GM23338 (cell line): ENCODE measurements at regions not wholly inside any gene's neighbourhood (a gene's known extent, or its start where the extent isn't known, plus 50 kb on each side); places are given as distances from the start of the nearest gene placed in this dataset.

ENCODE experiments used
- ATAC-seq: fragments of 200-7000 bp; cut with Tn5 transposase; 3 replicates; pipeline ENCODE4 v1.9.1; 2020
- DNase-seq: peaks from one replicate; pipeline ENCODE4 v3.0.0-alpha.2; 2015; ENCODE audit warnings: low spot score
- H2AFZ ChIP-seq: fragments of 200-600 bp; sonication (generic); 2 replicates; pipeline ENCODE4 v1.8.0; 2016; ENCODE audit warnings: antibody characterized with exemption, mild to moderate bottlenecking, moderate library complexity
- H3F3A ChIP-seq: fragments of 200-600 bp; sonication (generic); replicated peaks from 2 replicates; pipeline ENCODE4 v1.8.0; 2017; ENCODE audit warnings: antibody characterized with exemption, mixed run types, low read depth
- H3K27ac ChIP-seq: fragments of 200-600 bp; sonication (generic); 2 replicates; pipeline ENCODE4 v1.6.1; 2016; ENCODE audit warnings: low read depth
- H3K27me3 ChIP-seq: fragments of 200-600 bp; sonication (generic); 2 replicates; pipeline ENCODE4 v1.8.0; 2016; ENCODE audit warnings: mild to moderate bottlenecking, mixed run types, moderate library complexity; ENCODE audit not compliant: insufficient read depth
- H3K36me3 ChIP-seq: fragments of 200-600 bp; sonication (generic); 2 replicates; pipeline ENCODE4 v1.8.0; 2016; ENCODE audit warnings: mild to moderate bottlenecking; ENCODE audit not compliant: insufficient read depth
- H3K4me1 ChIP-seq: fragments of 200-600 bp; sonication (generic); 2 replicates; pipeline ENCODE4 v1.8.0; 2016; ENCODE audit warnings: mild to moderate bottlenecking, moderate library complexity; ENCODE audit not compliant: insufficient read depth
- H3K4me2 ChIP-seq: fragments of 200-600 bp; sonication (generic); 2 replicates; pipeline ENCODE4 v1.7.1; 2017; ENCODE audit warnings: mixed run types
- H3K4me3 ChIP-seq: fragments of 200-600 bp; sonication (generic); 2 replicates; pipeline ENCODE4 v1.6.1; 2016; ENCODE audit warnings: mixed run types
- H3K79me2 ChIP-seq: fragments of 200-600 bp; sonication (generic); replicated peaks from 2 replicates; pipeline ENCODE4 v1.8.0; 2017; ENCODE audit warnings: mild to moderate bottlenecking; ENCODE audit not compliant: insufficient read depth
- H3K9me2 ChIP-seq: fragments of 200-600 bp; sonication (generic); 2 replicates; pipeline ENCODE4 v1.8.0; 2017; ENCODE audit not compliant: insufficient read depth
- H4K20me1 ChIP-seq: fragments of 200-600 bp; sonication (generic); replicated peaks from 2 replicates; pipeline ENCODE4 v1.8.0; 2017; ENCODE audit warnings: mild to moderate bottlenecking; ENCODE audit not compliant: insufficient read depth
- H3K27ac Mint-ChIP-seq: 2 replicates; pipeline ENCODE4 v1.8.0; 2020; ENCODE audit warnings: inconsistent platforms, mild to moderate bottlenecking, moderate library complexity, mixed read lengths
- H3K27me3 Mint-ChIP-seq: 3 replicates; pipeline ENCODE4 v1.8.0; 2022; ENCODE audit warnings: low read depth, mild to moderate bottlenecking, moderate library complexity, mixed read lengths, inconsistent platforms; ENCODE audit not compliant: insufficient read depth, poor library complexity
- H3K36me3 Mint-ChIP-seq: 3 replicates; pipeline ENCODE4 v1.8.0; 2021; ENCODE audit warnings: low read depth, mild to moderate bottlenecking, inconsistent platforms, moderate library complexity, mixed read lengths
- H3K4me1 Mint-ChIP-seq: 3 replicates; pipeline ENCODE4 v1.8.0; 2020; ENCODE audit warnings: mild to moderate bottlenecking, inconsistent platforms, mixed read lengths
- H3K4me3 Mint-ChIP-seq: 3 replicates; pipeline ENCODE4 v1.8.0; 2021; ENCODE audit warnings: moderate library complexity, mild to moderate bottlenecking, inconsistent platforms, mixed read lengths
- H3K9me3 Mint-ChIP-seq: 3 replicates; pipeline ENCODE4 v1.8.0; 2020; ENCODE audit warnings: moderate library complexity, mild to moderate bottlenecking, inconsistent platforms, mixed read lengths
- CREB1 ChIP-seq: fragments of 250-450 bp; sonication (Bioruptor Pico); IDR thresholded peaks from 2 replicates; pipeline ENCODE4 v1.5.0; 2020; ENCODE audit warnings: low read depth, mild to moderate bottlenecking, moderate library complexity
- EZH2 ChIP-seq: fragments of 200-600 bp; sonication (generic); IDR thresholded peaks from one replicate; pipeline ENCODE4 v1.8.0; 2017; ENCODE audit warnings: antibody characterized with exemption, mild to moderate bottlenecking, low read depth; ENCODE audit not compliant: unreplicated experiment
- EZH2phosphoT487 ChIP-seq: fragments of 200-600 bp; sonication (generic); IDR thresholded peaks from one replicate; pipeline ENCODE4 v1.8.1; 2018; ENCODE audit warnings: antibody characterized with exemption; ENCODE audit not compliant: unreplicated experiment
- JUNB ChIP-seq: IDR thresholded peaks from one replicate; pipeline ENCODE4 v1.6.1; 2016; ENCODE audit warnings: antibody characterized with exemption; ENCODE audit not compliant: unreplicated experiment
- NANOG ChIP-seq: IDR thresholded peaks from 2 replicates; pipeline ENCODE4 v1.6.1; 2016; ENCODE audit warnings: antibody characterized with exemption, borderline replicate concordance
- POLR2AphosphoS5 ChIP-seq: IDR thresholded peaks from 2 replicates; pipeline ENCODE4 v1.6.1; 2016; ENCODE audit warnings: antibody characterized with exemption, low read depth
- STAT1 ChIP-seq: IDR thresholded peaks from one replicate; pipeline ENCODE4 v1.6.1; 2016; ENCODE audit warnings: antibody characterized with exemption; ENCODE audit not compliant: unreplicated experiment
- ZNF114 ChIP-seq: fragments of 250-450 bp; sonication (Bioruptor Pico); IDR thresholded peaks from 2 replicates; pipeline ENCODE4 v1.5.0; 2020; ENCODE audit warnings: mild to moderate bottlenecking, moderate library complexity
- ZNF331 ChIP-seq: fragments of 250-450 bp; sonication (Bioruptor Pico); IDR thresholded peaks from 2 replicates; pipeline ENCODE4 v1.5.0; 2020; ENCODE audit warnings: low read depth, mild to moderate bottlenecking, moderate library complexity
- TF ChIP-seq, protein P1 (sequence below): IDR thresholded peaks from one replicate; pipeline ENCODE4 v1.6.1; 2018; ENCODE audit warnings: antibody characterized with exemption; ENCODE audit not compliant: unreplicated experiment
- TF ChIP-seq, protein P2 (sequence below), 2 experiments: fragments of 200-600 bp in 1 of 2; sonication (generic) in 1 of 2; conservative IDR thresholded peaks; 2 replicates each; pipeline versions ENCODE4 v1.5.1 to v1.6.1; 2016 to 2017; ENCODE audit warnings: antibody characterized with exemption in 2 of 2, low read depth in 2 of 2, mild to moderate bottlenecking in 2 of 2, moderate library complexity in 1 of 2
- TF ChIP-seq, protein P3 (sequence below): fragments of 250-450 bp; sonication (Bioruptor Pico); IDR thresholded peaks from 2 replicates; pipeline ENCODE4 v1.5.0; 2020; ENCODE audit warnings: mild to moderate bottlenecking, moderate library complexity
- TF ChIP-seq, protein P4 (sequence below): IDR thresholded peaks from 2 replicates; pipeline ENCODE4 v1.6.1; 2016; ENCODE audit warnings: antibody characterized with exemption

DNA sequence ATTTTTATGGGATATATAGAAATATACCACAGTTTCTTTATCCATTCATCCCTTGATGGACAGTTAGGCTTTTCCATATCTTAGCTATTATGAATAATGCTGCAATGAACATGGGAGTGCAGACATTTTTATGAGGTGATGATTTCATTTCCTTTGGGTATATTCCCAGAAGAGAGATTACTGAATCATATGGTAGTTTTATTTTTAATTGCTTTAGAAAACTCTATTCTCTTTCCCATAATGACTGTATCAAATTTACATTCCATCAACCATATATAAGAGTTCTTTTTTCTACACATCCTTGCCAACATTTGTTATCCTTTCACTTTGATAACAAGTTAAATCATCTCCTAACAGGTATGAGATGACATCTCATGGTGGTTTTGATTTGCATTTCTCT lies 821.6 kb downstream of the TLE1 start:
- Mint-ChIP-seq H3K27me3 (no peaks in the 10 kb centered on the region), H3K4me3 (no peak overlapping the region), H3K36me3 (peaks cover 12% of the 10 kb centered on the region), H3K27ac (no peak overlapping the region), H3K9me3 (peaks cover 18% of the 10 kb centered on the region), H3K4me1 (no peaks in the 10 kb centered on the region)
- TF ChIP-seq CREB1 (CRISPR knock-in tag) (no peak), ZNF331 (CRISPR knock-in tag) (no peak), JUNB (no peak), STAT1 (no peak), EZH2 (no peak), EZH2phosphoT487 (no peak), NANOG (no peak), ZNF114 (CRISPR knock-in tag) (no peak), POLR2AphosphoS5 (no peak)
- TF ChIP-seq, protein P1, sequence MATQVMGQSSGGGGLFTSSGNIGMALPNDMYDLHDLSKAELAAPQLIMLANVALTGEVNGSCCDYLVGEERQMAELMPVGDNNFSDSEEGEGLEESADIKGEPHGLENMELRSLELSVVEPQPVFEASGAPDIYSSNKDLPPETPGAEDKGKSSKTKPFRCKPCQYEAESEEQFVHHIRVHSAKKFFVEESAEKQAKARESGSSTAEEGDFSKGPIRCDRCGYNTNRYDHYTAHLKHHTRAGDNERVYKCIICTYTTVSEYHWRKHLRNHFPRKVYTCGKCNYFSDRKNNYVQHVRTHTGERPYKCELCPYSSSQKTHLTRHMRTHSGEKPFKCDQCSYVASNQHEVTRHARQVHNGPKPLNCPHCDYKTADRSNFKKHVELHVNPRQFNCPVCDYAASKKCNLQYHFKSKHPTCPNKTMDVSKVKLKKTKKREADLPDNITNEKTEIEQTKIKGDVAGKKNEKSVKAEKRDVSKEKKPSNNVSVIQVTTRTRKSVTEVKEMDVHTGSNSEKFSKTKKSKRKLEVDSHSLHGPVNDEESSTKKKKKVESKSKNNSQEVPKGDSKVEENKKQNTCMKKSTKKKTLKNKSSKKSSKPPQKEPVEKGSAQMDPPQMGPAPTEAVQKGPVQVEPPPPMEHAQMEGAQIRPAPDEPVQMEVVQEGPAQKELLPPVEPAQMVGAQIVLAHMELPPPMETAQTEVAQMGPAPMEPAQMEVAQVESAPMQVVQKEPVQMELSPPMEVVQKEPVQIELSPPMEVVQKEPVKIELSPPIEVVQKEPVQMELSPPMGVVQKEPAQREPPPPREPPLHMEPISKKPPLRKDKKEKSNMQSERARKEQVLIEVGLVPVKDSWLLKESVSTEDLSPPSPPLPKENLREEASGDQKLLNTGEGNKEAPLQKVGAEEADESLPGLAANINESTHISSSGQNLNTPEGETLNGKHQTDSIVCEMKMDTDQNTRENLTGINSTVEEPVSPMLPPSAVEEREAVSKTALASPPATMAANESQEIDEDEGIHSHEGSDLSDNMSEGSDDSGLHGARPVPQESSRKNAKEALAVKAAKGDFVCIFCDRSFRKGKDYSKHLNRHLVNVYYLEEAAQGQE: no peak
- TF ChIP-seq, protein P2, sequence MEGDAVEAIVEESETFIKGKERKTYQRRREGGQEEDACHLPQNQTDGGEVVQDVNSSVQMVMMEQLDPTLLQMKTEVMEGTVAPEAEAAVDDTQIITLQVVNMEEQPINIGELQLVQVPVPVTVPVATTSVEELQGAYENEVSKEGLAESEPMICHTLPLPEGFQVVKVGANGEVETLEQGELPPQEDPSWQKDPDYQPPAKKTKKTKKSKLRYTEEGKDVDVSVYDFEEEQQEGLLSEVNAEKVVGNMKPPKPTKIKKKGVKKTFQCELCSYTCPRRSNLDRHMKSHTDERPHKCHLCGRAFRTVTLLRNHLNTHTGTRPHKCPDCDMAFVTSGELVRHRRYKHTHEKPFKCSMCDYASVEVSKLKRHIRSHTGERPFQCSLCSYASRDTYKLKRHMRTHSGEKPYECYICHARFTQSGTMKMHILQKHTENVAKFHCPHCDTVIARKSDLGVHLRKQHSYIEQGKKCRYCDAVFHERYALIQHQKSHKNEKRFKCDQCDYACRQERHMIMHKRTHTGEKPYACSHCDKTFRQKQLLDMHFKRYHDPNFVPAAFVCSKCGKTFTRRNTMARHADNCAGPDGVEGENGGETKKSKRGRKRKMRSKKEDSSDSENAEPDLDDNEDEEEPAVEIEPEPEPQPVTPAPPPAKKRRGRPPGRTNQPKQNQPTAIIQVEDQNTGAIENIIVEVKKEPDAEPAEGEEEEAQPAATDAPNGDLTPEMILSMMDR (conservative IDR thresholded peaks at IDR 0.05; ENCODE audit: low read depth in 2 of 2): no peak
- TF ChIP-seq, protein P3, sequence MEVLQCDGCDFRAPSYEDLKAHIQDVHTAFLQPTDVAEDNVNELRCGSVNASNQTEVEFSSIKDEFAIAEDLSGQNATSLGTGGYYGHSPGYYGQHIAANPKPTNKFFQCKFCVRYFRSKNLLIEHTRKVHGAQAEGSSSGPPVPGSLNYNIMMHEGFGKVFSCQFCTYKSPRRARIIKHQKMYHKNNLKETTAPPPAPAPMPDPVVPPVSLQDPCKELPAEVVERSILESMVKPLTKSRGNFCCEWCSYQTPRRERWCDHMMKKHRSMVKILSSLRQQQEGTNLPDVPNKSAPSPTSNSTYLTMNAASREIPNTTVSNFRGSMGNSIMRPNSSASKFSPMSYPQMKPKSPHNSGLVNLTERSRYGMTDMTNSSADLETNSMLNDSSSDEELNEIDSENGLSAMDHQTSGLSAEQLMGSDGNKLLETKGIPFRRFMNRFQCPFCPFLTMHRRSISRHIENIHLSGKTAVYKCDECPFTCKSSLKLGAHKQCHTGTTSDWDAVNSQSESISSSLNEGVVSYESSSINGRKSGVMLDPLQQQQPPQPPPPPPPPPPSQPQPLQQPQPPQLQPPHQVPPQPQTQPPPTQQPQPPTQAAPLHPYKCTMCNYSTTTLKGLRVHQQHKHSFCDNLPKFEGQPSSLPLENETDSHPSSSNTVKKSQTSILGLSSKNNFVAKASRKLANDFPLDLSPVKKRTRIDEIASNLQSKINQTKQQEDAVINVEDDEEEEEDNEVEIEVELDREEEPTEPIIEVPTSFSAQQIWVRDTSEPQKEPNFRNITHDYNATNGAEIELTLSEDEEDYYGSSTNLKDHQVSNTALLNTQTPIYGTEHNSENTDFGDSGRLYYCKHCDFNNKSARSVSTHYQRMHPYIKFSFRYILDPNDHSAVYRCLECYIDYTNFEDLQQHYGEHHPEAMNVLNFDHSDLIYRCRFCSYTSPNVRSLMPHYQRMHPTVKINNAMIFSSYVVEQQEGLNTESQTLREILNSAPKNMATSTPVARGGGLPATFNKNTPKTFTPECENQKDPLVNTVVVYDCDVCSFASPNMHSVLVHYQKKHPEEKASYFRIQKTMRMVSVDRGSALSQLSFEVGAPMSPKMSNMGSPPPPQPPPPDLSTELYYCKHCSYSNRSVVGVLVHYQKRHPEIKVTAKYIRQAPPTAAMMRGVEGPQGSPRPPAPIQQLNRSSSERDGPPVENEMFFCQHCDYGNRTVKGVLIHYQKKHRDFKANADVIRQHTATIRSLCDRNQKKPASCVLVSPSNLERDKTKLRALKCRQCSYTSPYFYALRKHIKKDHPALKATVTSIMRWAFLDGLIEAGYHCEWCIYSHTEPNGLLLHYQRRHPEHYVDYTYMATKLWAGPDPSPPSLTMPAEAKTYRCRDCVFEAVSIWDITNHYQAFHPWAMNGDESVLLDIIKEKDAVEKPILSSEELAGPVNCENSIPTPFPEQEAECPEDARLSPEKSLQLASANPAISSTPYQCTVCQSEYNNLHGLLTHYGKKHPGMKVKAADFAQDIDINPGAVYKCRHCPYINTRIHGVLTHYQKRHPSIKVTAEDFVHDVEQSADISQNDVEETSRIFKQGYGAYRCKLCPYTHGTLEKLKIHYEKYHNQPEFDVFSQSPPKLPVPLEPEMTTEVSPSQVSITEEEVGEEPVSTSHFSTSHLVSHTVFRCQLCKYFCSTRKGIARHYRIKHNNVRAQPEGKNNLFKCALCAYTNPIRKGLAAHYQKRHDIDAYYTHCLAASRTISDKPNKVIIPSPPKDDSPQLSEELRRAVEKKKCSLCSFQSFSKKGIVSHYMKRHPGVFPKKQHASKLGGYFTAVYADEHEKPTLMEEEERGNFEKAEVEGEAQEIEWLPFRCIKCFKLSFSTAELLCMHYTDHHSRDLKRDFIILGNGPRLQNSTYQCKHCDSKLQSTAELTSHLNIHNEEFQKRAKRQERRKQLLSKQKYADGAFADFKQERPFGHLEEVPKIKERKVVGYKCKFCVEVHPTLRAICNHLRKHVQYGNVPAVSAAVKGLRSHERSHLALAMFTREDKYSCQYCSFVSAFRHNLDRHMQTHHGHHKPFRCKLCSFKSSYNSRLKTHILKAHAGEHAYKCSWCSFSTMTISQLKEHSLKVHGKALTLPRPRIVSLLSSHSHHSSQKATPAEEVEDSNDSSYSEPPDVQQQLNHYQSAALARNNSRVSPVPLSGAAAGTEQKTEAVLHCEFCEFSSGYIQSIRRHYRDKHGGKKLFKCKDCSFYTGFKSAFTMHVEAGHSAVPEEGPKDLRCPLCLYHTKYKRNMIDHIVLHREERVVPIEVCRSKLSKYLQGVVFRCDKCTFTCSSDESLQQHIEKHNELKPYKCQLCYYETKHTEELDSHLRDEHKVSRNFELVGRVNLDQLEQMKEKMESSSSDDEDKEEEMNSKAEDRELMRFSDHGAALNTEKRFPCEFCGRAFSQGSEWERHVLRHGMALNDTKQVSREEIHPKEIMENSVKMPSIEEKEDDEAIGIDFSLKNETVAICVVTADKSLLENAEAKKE (CRISPR knock-in tag): no peak
- TF ChIP-seq, protein P4, sequence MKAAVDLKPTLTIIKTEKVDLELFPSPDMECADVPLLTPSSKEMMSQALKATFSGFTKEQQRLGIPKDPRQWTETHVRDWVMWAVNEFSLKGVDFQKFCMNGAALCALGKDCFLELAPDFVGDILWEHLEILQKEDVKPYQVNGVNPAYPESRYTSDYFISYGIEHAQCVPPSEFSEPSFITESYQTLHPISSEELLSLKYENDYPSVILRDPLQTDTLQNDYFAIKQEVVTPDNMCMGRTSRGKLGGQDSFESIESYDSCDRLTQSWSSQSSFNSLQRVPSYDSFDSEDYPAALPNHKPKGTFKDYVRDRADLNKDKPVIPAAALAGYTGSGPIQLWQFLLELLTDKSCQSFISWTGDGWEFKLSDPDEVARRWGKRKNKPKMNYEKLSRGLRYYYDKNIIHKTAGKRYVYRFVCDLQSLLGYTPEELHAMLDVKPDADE: no peak
- Histone ChIP-seq H3K4me3 (no peak overlapping the region), H3K79me2 (no peaks in the 10 kb centered on the region), H3K27ac (no peak overlapping the region), H3F3A (no peaks in the 10 kb centered on the region), H3K4me2 (no peak overlapping the region), H3K27me3 (no peaks in the 10 kb centered on the region), H2AFZ (no peak overlapping the region), H3K4me1 (no peaks in the 10 kb centered on the region), H3K9me2 (no peaks in the 10 kb centered on the region), H4K20me1 (no peaks in the 10 kb centered on the region), H3K36me3 (no peaks in the 10 kb centered on the region)
- no peak for DNase-seq
- no peak for ATAC-seq
